ENCODE measurements at regions not wholly inside any gene's neighbourhood (a gene's known extent, or its start where the extent isn't known, plus 50 kb on each side); places are given as distances from the start of the nearest gene placed in this dataset.

DNA sequence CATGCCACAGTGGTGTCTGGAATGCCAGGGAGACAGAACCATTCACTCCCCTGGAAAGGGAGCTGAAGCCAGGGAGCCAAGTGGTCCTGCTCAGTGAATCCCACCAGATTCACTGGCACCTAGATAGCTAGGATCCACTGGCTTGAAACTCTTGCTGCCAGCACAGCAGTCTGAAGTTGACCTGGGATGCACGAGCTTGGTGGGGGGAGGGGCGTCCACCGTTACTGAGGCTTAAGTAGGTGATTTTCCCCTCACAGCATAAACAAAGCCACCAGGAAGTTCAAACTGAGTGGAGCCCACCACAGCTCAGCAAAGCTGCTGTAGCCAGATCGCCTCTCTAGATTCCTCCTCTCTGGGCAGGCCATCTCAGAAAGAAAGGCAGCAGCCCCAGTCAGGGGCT is 413.3 kb downstream of the PRDM5 start:
- H3K4me1 ChIP-seq (ENCODE audit: insufficient read depth) = no peaks in the 10 kb centered on the region
- Mint-ChIP-seq H3K4me1 (0 out of 3 replicates have a peak, but pooled peaks cover 4% of the 10 kb centered on the region), H3K27ac (no peak overlapping the region), H3K4me3 (no peak overlapping the region), H3K36me3 (ENCODE audit: low read depth) (peaks cover 2% of the 10 kb centered on the region; the same call in 1 of the 3 replicates), H3K27me3 (ENCODE audit: insufficient read depth, low read depth, poor library complexity) (no peaks in the 10 kb centered on the region), H3K9me3 (peaks cover 16% of the 10 kb centered on the region)
- DNase-seq (ENCODE audit: low spot score) (peak; percentile 11), ATAC-seq (no peak)
- H2AFZ ChIP-seq = peak overlapping the region; percentile 80
- no peak overlapping the region for H3K4me3 ChIP-seq
- TF ChIP-seq ZNF331 (CRISPR knock-in tag; IDR thresholded peaks at IDR 0.05; ENCODE audit: low read depth) = no peak
- no peak for TF ChIP-seq STAT1 (IDR thresholded peaks at IDR 0.05; ENCODE audit: unreplicated experiment)
- TF ChIP-seq, protein P1, sequence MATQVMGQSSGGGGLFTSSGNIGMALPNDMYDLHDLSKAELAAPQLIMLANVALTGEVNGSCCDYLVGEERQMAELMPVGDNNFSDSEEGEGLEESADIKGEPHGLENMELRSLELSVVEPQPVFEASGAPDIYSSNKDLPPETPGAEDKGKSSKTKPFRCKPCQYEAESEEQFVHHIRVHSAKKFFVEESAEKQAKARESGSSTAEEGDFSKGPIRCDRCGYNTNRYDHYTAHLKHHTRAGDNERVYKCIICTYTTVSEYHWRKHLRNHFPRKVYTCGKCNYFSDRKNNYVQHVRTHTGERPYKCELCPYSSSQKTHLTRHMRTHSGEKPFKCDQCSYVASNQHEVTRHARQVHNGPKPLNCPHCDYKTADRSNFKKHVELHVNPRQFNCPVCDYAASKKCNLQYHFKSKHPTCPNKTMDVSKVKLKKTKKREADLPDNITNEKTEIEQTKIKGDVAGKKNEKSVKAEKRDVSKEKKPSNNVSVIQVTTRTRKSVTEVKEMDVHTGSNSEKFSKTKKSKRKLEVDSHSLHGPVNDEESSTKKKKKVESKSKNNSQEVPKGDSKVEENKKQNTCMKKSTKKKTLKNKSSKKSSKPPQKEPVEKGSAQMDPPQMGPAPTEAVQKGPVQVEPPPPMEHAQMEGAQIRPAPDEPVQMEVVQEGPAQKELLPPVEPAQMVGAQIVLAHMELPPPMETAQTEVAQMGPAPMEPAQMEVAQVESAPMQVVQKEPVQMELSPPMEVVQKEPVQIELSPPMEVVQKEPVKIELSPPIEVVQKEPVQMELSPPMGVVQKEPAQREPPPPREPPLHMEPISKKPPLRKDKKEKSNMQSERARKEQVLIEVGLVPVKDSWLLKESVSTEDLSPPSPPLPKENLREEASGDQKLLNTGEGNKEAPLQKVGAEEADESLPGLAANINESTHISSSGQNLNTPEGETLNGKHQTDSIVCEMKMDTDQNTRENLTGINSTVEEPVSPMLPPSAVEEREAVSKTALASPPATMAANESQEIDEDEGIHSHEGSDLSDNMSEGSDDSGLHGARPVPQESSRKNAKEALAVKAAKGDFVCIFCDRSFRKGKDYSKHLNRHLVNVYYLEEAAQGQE (IDR thresholded peaks at IDR 0.05; ENCODE audit: unreplicated experiment) = no peak
- no peak for TF ChIP-seq POLR2AphosphoS5 (IDR thresholded peaks at IDR 0.05; ENCODE audit: low read depth)
- no peak for TF ChIP-seq NANOG (IDR thresholded peaks at IDR 0.05; ENCODE audit: borderline replicate concordance)
- TF ChIP-seq, protein P2, sequence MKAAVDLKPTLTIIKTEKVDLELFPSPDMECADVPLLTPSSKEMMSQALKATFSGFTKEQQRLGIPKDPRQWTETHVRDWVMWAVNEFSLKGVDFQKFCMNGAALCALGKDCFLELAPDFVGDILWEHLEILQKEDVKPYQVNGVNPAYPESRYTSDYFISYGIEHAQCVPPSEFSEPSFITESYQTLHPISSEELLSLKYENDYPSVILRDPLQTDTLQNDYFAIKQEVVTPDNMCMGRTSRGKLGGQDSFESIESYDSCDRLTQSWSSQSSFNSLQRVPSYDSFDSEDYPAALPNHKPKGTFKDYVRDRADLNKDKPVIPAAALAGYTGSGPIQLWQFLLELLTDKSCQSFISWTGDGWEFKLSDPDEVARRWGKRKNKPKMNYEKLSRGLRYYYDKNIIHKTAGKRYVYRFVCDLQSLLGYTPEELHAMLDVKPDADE (IDR thresholded peaks at IDR 0.05) = no peak
- no peak for TF ChIP-seq EZH2 (IDR thresholded peaks at IDR 0.05; ENCODE audit: low read depth, unreplicated experiment)
- TF ChIP-seq, protein P3, sequence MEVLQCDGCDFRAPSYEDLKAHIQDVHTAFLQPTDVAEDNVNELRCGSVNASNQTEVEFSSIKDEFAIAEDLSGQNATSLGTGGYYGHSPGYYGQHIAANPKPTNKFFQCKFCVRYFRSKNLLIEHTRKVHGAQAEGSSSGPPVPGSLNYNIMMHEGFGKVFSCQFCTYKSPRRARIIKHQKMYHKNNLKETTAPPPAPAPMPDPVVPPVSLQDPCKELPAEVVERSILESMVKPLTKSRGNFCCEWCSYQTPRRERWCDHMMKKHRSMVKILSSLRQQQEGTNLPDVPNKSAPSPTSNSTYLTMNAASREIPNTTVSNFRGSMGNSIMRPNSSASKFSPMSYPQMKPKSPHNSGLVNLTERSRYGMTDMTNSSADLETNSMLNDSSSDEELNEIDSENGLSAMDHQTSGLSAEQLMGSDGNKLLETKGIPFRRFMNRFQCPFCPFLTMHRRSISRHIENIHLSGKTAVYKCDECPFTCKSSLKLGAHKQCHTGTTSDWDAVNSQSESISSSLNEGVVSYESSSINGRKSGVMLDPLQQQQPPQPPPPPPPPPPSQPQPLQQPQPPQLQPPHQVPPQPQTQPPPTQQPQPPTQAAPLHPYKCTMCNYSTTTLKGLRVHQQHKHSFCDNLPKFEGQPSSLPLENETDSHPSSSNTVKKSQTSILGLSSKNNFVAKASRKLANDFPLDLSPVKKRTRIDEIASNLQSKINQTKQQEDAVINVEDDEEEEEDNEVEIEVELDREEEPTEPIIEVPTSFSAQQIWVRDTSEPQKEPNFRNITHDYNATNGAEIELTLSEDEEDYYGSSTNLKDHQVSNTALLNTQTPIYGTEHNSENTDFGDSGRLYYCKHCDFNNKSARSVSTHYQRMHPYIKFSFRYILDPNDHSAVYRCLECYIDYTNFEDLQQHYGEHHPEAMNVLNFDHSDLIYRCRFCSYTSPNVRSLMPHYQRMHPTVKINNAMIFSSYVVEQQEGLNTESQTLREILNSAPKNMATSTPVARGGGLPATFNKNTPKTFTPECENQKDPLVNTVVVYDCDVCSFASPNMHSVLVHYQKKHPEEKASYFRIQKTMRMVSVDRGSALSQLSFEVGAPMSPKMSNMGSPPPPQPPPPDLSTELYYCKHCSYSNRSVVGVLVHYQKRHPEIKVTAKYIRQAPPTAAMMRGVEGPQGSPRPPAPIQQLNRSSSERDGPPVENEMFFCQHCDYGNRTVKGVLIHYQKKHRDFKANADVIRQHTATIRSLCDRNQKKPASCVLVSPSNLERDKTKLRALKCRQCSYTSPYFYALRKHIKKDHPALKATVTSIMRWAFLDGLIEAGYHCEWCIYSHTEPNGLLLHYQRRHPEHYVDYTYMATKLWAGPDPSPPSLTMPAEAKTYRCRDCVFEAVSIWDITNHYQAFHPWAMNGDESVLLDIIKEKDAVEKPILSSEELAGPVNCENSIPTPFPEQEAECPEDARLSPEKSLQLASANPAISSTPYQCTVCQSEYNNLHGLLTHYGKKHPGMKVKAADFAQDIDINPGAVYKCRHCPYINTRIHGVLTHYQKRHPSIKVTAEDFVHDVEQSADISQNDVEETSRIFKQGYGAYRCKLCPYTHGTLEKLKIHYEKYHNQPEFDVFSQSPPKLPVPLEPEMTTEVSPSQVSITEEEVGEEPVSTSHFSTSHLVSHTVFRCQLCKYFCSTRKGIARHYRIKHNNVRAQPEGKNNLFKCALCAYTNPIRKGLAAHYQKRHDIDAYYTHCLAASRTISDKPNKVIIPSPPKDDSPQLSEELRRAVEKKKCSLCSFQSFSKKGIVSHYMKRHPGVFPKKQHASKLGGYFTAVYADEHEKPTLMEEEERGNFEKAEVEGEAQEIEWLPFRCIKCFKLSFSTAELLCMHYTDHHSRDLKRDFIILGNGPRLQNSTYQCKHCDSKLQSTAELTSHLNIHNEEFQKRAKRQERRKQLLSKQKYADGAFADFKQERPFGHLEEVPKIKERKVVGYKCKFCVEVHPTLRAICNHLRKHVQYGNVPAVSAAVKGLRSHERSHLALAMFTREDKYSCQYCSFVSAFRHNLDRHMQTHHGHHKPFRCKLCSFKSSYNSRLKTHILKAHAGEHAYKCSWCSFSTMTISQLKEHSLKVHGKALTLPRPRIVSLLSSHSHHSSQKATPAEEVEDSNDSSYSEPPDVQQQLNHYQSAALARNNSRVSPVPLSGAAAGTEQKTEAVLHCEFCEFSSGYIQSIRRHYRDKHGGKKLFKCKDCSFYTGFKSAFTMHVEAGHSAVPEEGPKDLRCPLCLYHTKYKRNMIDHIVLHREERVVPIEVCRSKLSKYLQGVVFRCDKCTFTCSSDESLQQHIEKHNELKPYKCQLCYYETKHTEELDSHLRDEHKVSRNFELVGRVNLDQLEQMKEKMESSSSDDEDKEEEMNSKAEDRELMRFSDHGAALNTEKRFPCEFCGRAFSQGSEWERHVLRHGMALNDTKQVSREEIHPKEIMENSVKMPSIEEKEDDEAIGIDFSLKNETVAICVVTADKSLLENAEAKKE (CRISPR knock-in tag; IDR thresholded peaks at IDR 0.05) = no peak
- TF ChIP-seq JUNB (IDR thresholded peaks at IDR 0.05; ENCODE audit: unreplicated experiment) = no peak
- no peak for TF ChIP-seq ZNF114 (CRISPR knock-in tag; IDR thresholded peaks at IDR 0.05)
- TF ChIP-seq EZH2phosphoT487 (IDR thresholded peaks at IDR 0.05; ENCODE audit: unreplicated experiment) = no peak
- no peak for TF ChIP-seq CREB1 (CRISPR knock-in tag; IDR thresholded peaks at IDR 0.05; ENCODE audit: low read depth)
- TF ChIP-seq, protein P4, sequence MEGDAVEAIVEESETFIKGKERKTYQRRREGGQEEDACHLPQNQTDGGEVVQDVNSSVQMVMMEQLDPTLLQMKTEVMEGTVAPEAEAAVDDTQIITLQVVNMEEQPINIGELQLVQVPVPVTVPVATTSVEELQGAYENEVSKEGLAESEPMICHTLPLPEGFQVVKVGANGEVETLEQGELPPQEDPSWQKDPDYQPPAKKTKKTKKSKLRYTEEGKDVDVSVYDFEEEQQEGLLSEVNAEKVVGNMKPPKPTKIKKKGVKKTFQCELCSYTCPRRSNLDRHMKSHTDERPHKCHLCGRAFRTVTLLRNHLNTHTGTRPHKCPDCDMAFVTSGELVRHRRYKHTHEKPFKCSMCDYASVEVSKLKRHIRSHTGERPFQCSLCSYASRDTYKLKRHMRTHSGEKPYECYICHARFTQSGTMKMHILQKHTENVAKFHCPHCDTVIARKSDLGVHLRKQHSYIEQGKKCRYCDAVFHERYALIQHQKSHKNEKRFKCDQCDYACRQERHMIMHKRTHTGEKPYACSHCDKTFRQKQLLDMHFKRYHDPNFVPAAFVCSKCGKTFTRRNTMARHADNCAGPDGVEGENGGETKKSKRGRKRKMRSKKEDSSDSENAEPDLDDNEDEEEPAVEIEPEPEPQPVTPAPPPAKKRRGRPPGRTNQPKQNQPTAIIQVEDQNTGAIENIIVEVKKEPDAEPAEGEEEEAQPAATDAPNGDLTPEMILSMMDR (conservative IDR thresholded peaks at IDR 0.05; ENCODE audit: low read depth in 2 of 2) = no peak
- H3K79me2 ChIP-seq (replicated peaks; ENCODE audit: insufficient read depth) = no peaks in the 10 kb centered on the region
- H3K4me2 ChIP-seq = 0 out of 2 replicates have a peak overlapping the region, but pooled peaks have one; percentile 32
- peaks cover 5% of the 10 kb centered on the region; the same call in 1 of the 2 replicates for H3K9me2 ChIP-seq (ENCODE audit: insufficient read depth)
- H4K20me1 ChIP-seq (replicated peaks; ENCODE audit: insufficient read depth) = no peaks in the 10 kb centered on the region
- H3K27me3 ChIP-seq (ENCODE audit: insufficient read depth) = no peaks in the 10 kb centered on the region
- H3K27ac ChIP-seq (ENCODE audit: low read depth) = no peak overlapping the region
- H3K36me3 ChIP-seq (ENCODE audit: insufficient read depth) = no peaks in the 10 kb centered on the region
- H3F3A ChIP-seq (replicated peaks; ENCODE audit: low read depth) = no peaks in the 10 kb centered on the region
